H9 (cell line): ENCODE measurements at regions not wholly inside any gene's neighbourhood (a gene's known extent, or its start where the extent isn't known, plus 50 kb on each side); places are given as distances from the start of the nearest gene placed in this dataset.

Experiments used
- DNase-seq: peaks from one replicate; pipeline ENCODE4 v3.0.0-alpha.2; 2017
- H2AFZ ChIP-seq: one replicate; pipeline ENCODE4 v1.6.1; 2013; ENCODE audit warnings: mild to moderate bottlenecking, low read length, control low read depth, moderate library complexity
- H2AK5ac ChIP-seq: 2 replicates; pipeline ENCODE4 v1.6.1; 2013; ENCODE audit warnings: low read length, control low read depth, mixed read lengths; ENCODE audit not compliant: insufficient read length
- H2BK120ac ChIP-seq: one replicate; pipeline ENCODE4 v1.6.1; 2013; ENCODE audit warnings: low read depth, mild to moderate bottlenecking, low read length, control low read depth, inconsistent platforms; ENCODE audit not compliant: poor library complexity, severe bottlenecking
- H2BK12ac ChIP-seq: 2 replicates; pipeline ENCODE4 v1.6.1; 2013; ENCODE audit warnings: low read length, control low read depth, mixed read lengths, low read depth; ENCODE audit not compliant: insufficient read length
- H2BK15ac ChIP-seq: 2 replicates; pipeline ENCODE4 v1.6.1; 2013; ENCODE audit warnings: low read depth, low read length, control low read depth
- H2BK20ac ChIP-seq: one replicate; pipeline ENCODE4 v1.6.1; 2013; ENCODE audit warnings: low read depth, mild to moderate bottlenecking, low read length, control low read depth, inconsistent platforms; ENCODE audit not compliant: poor library complexity, severe bottlenecking
- H2BK5ac ChIP-seq: 2 replicates; pipeline ENCODE4 v1.6.1; 2013; ENCODE audit warnings: low read length, control low read depth, mixed read lengths; ENCODE audit not compliant: insufficient read length
- H3K14ac ChIP-seq: 2 replicates; pipeline ENCODE4 v1.6.1; 2013; ENCODE audit warnings: low read length, control low read depth; ENCODE audit not compliant: insufficient read depth
- H3K18ac ChIP-seq: 2 replicates; pipeline ENCODE4 v1.6.1; 2013; ENCODE audit warnings: low read depth, mild to moderate bottlenecking, mixed read lengths, low read length, control low read depth; ENCODE audit not compliant: insufficient read length
- H3K23ac ChIP-seq: 2 replicates; pipeline ENCODE4 v1.6.1; 2013; ENCODE audit warnings: low read length, control low read depth, mixed read lengths, low read depth; ENCODE audit not compliant: insufficient read length
- H3K23me2 ChIP-seq: 2 replicates; pipeline ENCODE4 v1.6.1; 2013; ENCODE audit warnings: low read depth, mild to moderate bottlenecking, mixed read lengths, low read length, control low read depth; ENCODE audit not compliant: insufficient read length, poor library complexity, severe bottlenecking
- H3K27ac ChIP-seq: 2 replicates; pipeline ENCODE4 v1.5.1; 2013; ENCODE audit warnings: low read length, control low read depth, mixed read lengths, low read depth; ENCODE audit not compliant: insufficient read length
- H3K27me3 ChIP-seq: 2 replicates; pipeline ENCODE4 v1.6.1; 2013; ENCODE audit warnings: low read length, control low read depth, inconsistent platforms; ENCODE audit not compliant: insufficient read depth
- H3K4ac ChIP-seq: 2 replicates; pipeline ENCODE4 v1.6.1; 2013; ENCODE audit warnings: low read depth, mild to moderate bottlenecking, control low read depth, inconsistent platforms, low read length, moderate library complexity
- H3K4me1 ChIP-seq: 2 replicates; pipeline ENCODE4 v1.6.1; 2013; ENCODE audit warnings: low read length, control low read depth, inconsistent platforms; ENCODE audit not compliant: insufficient read depth
- H3K4me2 ChIP-seq: 2 replicates; pipeline ENCODE4 v1.6.1; 2013; ENCODE audit warnings: low read length, control low read depth, mixed read lengths; ENCODE audit not compliant: insufficient read length, insufficient read depth
- H3K56ac ChIP-seq: 2 replicates; pipeline ENCODE4 v1.6.1; 2013; ENCODE audit warnings: low read depth, mild to moderate bottlenecking, mixed read lengths, low read length, control low read depth; ENCODE audit not compliant: insufficient read length
- H3K79me1 ChIP-seq: 2 replicates; pipeline ENCODE4 v1.6.1; 2013; ENCODE audit warnings: low read depth, mild to moderate bottlenecking, moderate library complexity, low read length, control low read depth, inconsistent platforms; ENCODE audit not compliant: insufficient read depth, poor library complexity, severe bottlenecking
- H3K79me2 ChIP-seq: 2 replicates; pipeline ENCODE4 v1.6.1; 2013; ENCODE audit warnings: low read length, control low read depth, inconsistent platforms; ENCODE audit not compliant: insufficient read depth
- H3K9ac ChIP-seq: 2 replicates; pipeline ENCODE4 v1.6.1; 2013; ENCODE audit warnings: low read length, control low read depth, mixed read lengths; ENCODE audit not compliant: insufficient read length; ENCODE audit errors: extremely low read depth
- H3K9me3 ChIP-seq: one replicate; pipeline ENCODE4 v1.6.1; 2013; ENCODE audit warnings: low read depth, low read length, inconsistent platforms; ENCODE audit not compliant: control insufficient read depth
- H3T11ph ChIP-seq: one replicate; pipeline ENCODE4 v1.6.1; 2013; ENCODE audit warnings: mild to moderate bottlenecking, low read length, control low read depth, inconsistent platforms
- H4K20me1 ChIP-seq: one replicate; pipeline ENCODE4 v1.6.1; 2013; ENCODE audit not compliant: control insufficient read depth, insufficient read length, insufficient read depth
- H4K5ac ChIP-seq: 2 replicates; pipeline ENCODE4 v1.6.1; 2013; ENCODE audit warnings: low read depth, mild to moderate bottlenecking, mixed read lengths, low read length, control low read depth; ENCODE audit not compliant: insufficient read length
- H4K8ac ChIP-seq: replicated peaks from 2 replicates; pipeline ENCODE4 v1.6.1; 2013; ENCODE audit warnings: low read length, control low read depth, mixed read lengths, low read depth; ENCODE audit not compliant: insufficient read length
- H4K91ac ChIP-seq: 2 replicates; pipeline ENCODE4 v1.6.1; 2013; ENCODE audit warnings: low read depth, mild to moderate bottlenecking, moderate library complexity, mixed read lengths, low read length, control low read depth; ENCODE audit not compliant: insufficient read length
- H3K27ac Mint-ChIP-seq, 3 experiments: 2 replicates in 2 of 3; 3 replicates in 1 of 3; pipeline ENCODE4 v1.8.0; 2020 to 2021; ENCODE audit warnings: mixed read lengths in 3 of 3, mild to moderate bottlenecking in 1 of 3, moderate library complexity in 1 of 3
- H3K27me3 Mint-ChIP-seq: 2 replicates; pipeline ENCODE4 v1.8.0; 2021; ENCODE audit warnings: low read depth, mild to moderate bottlenecking, moderate library complexity, mixed read lengths
- H3K36me3 Mint-ChIP-seq, 3 experiments: 2 replicates in 2 of 3; 3 replicates in 1 of 3; pipeline ENCODE4 v1.8.0; 2020 to 2021; ENCODE audit warnings: low read depth in 3 of 3, mixed read lengths in 3 of 3; ENCODE audit not compliant: insufficient read depth in 1 of 3
- H3K4me1 Mint-ChIP-seq, 2 experiments: 2 replicates each; pipeline ENCODE4 v1.8.0; 2020; ENCODE audit warnings: mixed read lengths in 2 of 2
- H3K4me3 Mint-ChIP-seq, 2 experiments: 2 replicates in 1 of 2; 3 replicates in 1 of 2; pipeline ENCODE4 v1.8.0; 2020 to 2021; ENCODE audit warnings: mild to moderate bottlenecking in 2 of 2, mixed read lengths in 2 of 2, moderate library complexity in 1 of 2
- H3K9me3 Mint-ChIP-seq, 2 experiments: 2 replicates in 1 of 2; 3 replicates in 1 of 2; pipeline ENCODE4 v1.8.0; 2020; ENCODE audit warnings: mild to moderate bottlenecking in 2 of 2, mixed read lengths in 2 of 2, moderate library complexity in 1 of 2
- CTCF ChIP-seq: fragments of 200-600 bp; sonication (generic); conservative IDR thresholded peaks from 3 replicates; pipeline ENCODE4 v1.8.0; 2021; ENCODE audit warnings: antibody characterized with exemption, mild to moderate bottlenecking
- WGBS: extraction: QIAGEN DNeasy Blood & Tissue Kit; methylation state at CpG from one replicate; pipeline ENCODE4 v1.1.7; 2013; ENCODE audit warnings: missing lambda C conversion rate, low lambda C conversion rate, mixed read lengths; ENCODE audit not compliant: insufficient read length; ENCODE audit errors: extremely low coverage; 5-methylcytosine and 5-hydroxymethylcytosine counted together

- no peak overlapping the region for H3K4me3 Mint-ChIP-seq
Observed at GRCh38 chr5:61816585-61817450, 484.8 kb downstream of the ZSWIM6 start.

More at GRCh38 chr5:61816585-61817450, 484.8 kb downstream of the ZSWIM6 start:
- Histone ChIP-seq H2BK15ac (no peak overlapping the region), H2BK12ac (no peak overlapping the region), H3K4ac (no peak overlapping the region), H4K5ac (no peak overlapping the region), H2BK20ac (no peak overlapping the region), H3T11ph (no peak overlapping the region), H3K23ac (no peak overlapping the region), H2BK5ac (no peak overlapping the region), H3K56ac (no peak overlapping the region), H3K4me2 (no peak overlapping the region), H3K18ac (no peak overlapping the region), H4K8ac (no peak overlapping the region), H3K79me2 (no peaks in the 10 kb centered on the region), H3K9me3 (no peaks in the 10 kb centered on the region), H3K23me2 (no peaks in the 10 kb centered on the region), H2BK120ac (no peak overlapping the region), H3K9ac (no peak overlapping the region), H4K20me1 (no peaks in the 10 kb centered on the region), H2AK5ac (no peak overlapping the region), H3K27me3 (no peaks in the 10 kb centered on the region), H3K14ac (no peak overlapping the region), H2AFZ (no peak overlapping the region), H3K27ac (no peak overlapping the region), H4K91ac (no peak overlapping the region), H3K4me1 (no peaks in the 10 kb centered on the region; the same call in 1 of the 2 replicates), H3K79me1 (no peaks in the 10 kb centered on the region)
- WGBS: no CpG with 5 or more reads among the region's 11 CpGs
- TF ChIP-seq CTCF: no peak
- Mint-ChIP-seq H3K36me3 (no peaks in the 10 kb centered on the region; a peak in 1 of 7 replicates), H3K9me3 (no peaks in the 10 kb centered on the region), H3K27ac (no peak overlapping the region), H3K27me3 (no peaks in the 10 kb centered on the region; the same call in none of the 2 replicates), H3K4me1 (peaks cover 18 to 19% of the 10 kb centered on the region in 2 experiments)
- DNase-seq: no peak
